ENCODE measurements at regions not wholly inside any gene's neighbourhood (a gene's known extent, or its start where the extent isn't known, plus 50 kb on each side); places are given as distances from the start of the nearest gene placed in this dataset.
A peak's percentile ranks its signal among the peaks of the same experiment; 100 is the strongest.
"Not testable (repeated sequence)": the region's sequence is repeated elsewhere in the genome, so short reads cannot be mapped to it uniquely, and the experiment has no call there.

DNA sequence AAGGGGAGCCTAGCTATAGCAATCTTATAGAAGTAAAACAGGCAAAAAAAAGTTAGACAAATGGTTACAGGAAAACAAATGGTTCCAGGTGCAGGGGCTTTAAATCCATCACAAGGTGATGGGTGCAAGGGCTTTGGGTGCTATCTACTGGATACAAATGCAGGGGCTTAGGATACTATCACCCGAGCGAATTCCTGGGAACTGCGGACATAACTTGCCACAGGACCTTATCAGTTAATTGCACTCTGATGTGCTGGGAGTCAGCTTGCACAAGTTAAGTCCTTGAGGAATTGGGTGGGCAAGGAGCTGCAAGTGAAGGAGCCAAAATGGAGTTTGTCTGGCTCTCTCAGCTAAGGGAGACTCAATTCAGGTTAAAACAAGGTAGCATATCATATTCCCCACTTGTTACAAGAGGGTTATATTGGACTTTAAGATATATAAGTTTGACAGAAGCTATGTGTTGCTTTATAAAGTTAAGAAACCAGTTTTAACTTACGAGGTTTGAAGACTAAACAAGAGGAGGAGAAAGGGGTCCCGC is 115.0 kb upstream of the PZP start:
- in situ Hi-C loops (cut with MboI; ENCODE audit: low pct_unique_long_range_greater_than_20kb, low sequenced_read_pairs, unreplicated experiment), result no loop called here
- no peak for DNase-seq (ENCODE audit: low spot score)
- TF ChIP-seq, protein P1, sequence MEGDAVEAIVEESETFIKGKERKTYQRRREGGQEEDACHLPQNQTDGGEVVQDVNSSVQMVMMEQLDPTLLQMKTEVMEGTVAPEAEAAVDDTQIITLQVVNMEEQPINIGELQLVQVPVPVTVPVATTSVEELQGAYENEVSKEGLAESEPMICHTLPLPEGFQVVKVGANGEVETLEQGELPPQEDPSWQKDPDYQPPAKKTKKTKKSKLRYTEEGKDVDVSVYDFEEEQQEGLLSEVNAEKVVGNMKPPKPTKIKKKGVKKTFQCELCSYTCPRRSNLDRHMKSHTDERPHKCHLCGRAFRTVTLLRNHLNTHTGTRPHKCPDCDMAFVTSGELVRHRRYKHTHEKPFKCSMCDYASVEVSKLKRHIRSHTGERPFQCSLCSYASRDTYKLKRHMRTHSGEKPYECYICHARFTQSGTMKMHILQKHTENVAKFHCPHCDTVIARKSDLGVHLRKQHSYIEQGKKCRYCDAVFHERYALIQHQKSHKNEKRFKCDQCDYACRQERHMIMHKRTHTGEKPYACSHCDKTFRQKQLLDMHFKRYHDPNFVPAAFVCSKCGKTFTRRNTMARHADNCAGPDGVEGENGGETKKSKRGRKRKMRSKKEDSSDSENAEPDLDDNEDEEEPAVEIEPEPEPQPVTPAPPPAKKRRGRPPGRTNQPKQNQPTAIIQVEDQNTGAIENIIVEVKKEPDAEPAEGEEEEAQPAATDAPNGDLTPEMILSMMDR (IDR thresholded peaks at IDR 0.05; ENCODE audit: extremely low read depth, insufficient read depth, missing control alignments), result no peak

DNA sequence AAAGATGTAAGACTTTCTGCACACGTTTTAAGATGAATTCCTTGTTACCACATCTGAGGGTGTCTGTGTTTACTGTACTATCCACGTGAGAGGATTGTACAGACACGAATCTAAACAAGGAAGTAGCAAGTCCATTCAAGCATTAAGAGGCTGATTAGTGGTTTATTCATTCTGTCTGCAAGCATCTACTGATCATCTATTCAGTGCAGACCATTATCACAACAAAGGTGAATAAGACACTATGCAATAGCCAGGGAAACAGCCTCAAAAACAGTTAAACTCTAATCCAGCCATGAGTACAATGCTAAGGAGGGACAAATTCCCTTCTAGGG is 111.6 kb upstream of the PZP start:
- no peak for DNase-seq (ENCODE audit: low spot score)
- TF ChIP-seq, protein P1 (IDR thresholded peaks at IDR 0.05; ENCODE audit: extremely low read depth, insufficient read depth, missing control alignments), result no peak
- in situ Hi-C loops (cut with MboI; ENCODE audit: low pct_unique_long_range_greater_than_20kb, low sequenced_read_pairs, unreplicated experiment), result no loop called here

DNA sequence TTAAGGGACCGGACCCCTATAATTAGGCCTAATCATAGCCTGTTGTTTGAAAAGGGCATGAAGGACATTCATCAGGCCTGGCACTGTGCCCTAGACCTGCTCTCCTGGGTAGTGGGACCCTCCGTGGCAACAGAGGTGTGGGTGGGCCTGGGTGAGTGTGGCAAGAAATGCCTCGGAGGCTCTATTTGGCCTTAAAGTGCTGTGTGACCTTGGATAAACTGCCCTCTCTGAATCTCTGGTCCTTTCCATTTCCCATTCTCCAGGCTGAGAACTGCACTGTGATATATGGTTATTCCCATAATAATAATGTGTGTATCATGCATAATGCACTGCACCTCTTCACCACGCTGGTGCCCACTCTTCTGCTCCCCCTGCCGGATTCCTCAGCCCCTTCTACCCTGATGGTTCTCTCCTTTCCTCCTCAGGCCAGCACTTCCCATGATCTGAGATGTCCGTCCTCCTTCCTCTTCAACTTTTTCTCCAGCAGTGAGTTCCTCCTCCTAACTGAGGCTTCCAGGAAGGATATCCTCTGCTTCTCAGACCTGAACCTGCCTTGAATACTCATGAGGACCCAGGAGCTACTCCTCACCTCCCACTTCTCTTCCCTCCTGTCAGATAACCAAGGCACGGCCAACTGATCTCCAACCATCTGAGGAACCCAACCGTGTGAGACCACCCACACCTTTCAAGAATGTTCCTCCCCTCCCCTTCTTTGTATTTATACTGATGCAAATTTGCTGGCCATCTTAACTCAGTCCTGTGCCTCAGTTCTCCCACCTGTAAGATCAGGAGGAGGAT is 111.0 kb upstream of the PZP start:
- TF ChIP-seq, protein P1 (IDR thresholded peaks at IDR 0.05; ENCODE audit: extremely low read depth, insufficient read depth, missing control alignments), result peak; percentile 19
- in situ Hi-C loops (cut with MboI; ENCODE audit: low pct_unique_long_range_greater_than_20kb, low sequenced_read_pairs, unreplicated experiment), result no loop called here
- peak; percentile 37 for DNase-seq (ENCODE audit: low spot score)

DNA sequence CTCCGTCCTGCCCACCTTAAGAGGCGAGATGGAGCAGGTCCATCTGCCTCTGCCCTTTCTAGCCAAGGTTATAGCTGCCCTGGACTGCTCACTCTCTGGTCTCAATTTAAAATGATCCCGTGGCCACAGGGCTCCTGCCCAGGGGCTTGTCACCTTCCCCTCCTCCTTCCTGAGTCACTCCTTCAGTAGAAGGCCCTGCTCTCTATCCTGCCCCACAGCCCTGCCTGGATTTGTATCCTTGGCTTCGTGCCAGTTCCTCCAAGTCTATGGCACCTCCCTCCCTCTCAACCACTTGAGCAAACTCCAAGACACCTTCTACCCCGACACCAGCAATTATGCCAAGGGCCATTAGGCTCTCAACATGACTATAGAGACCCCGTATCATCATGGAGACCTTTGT is 105.3 kb upstream of the PZP start:
- DNase-seq (ENCODE audit: low spot score); in situ Hi-C loops (cut with MboI; ENCODE audit: low pct_unique_long_range_greater_than_20kb, low sequenced_read_pairs, unreplicated experiment): not testable (repeated sequence)

DNA sequence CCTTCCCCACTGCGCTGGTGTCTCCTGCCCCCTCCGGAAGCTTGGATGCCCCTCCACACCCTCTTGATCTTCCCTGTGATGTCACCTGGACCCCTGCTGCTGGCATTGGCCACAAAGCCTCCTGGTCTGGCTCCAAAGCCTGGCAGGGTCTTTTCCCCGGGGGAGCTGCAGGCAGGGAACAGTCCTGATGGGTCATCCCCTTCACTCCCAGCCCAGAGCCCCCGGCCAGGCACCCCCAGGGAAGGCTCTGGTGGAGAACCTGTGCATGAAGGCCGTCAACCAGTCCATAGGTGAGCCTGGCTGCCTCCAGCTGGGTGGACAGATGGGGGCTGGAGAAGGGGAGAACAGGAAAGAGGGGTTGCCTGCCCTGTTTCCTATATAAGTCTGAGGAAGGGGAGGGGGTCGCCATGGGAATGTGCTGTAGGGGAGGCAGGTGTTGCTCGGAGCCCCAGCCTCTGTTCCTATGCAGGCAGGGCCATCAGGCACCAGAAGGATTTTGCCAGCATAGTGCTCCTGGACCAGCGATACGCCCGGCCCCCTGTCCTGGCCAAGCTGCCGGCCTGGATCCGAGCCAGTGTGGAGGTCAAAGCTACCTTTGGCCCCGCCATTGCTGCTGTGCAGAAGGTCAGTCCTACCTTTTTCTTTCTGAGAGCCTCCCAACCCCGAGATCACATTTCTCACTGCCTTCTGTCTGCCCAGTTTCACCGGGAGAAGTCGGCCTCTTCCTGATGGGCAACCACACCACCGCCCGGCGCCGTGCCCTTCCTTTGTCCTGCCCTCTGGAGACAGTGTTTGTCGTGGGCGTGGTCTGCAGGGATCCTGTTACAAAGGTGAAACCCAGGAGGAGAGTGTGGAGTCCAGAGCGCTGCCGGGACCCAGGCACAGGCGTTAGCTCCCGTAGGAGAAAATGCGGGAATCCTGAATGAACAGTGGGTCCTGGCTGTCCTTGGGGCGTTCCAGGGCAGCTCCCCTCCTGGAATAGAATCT is 104.5 kb upstream of the PZP start:
- in situ Hi-C loops (cut with MboI; ENCODE audit: low pct_unique_long_range_greater_than_20kb, low sequenced_read_pairs, unreplicated experiment), result not testable (repeated sequence)

DNA sequence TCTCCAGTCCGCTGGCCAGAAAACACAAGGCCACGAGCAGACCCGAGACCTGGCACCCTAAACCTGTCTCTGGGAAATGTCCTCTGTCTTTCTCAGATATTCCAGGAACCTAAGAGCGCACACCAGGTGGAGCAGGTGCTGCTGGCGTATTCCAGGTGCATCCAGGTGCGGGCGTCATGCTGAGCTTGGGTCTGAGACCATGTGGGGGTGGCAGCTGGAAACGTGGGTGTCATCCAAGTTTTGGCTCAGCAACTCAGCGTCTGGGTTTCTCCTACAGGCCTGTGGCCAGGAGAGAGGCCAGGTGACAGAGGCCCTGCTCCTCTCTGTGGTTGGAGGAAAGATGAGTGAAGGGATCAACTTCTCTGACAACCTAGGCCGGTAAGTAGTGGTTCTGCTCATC is 103.3 kb upstream of the PZP start:
- DNase-seq (ENCODE audit: low spot score); in situ Hi-C loops (cut with MboI; ENCODE audit: low pct_unique_long_range_greater_than_20kb, low sequenced_read_pairs, unreplicated experiment): not testable (repeated sequence)

More for the DNA sequence above, 104.5 kb upstream of the PZP start:
- DNase-seq (ENCODE audit: low spot score), result not testable (repeated sequence)

DNA sequence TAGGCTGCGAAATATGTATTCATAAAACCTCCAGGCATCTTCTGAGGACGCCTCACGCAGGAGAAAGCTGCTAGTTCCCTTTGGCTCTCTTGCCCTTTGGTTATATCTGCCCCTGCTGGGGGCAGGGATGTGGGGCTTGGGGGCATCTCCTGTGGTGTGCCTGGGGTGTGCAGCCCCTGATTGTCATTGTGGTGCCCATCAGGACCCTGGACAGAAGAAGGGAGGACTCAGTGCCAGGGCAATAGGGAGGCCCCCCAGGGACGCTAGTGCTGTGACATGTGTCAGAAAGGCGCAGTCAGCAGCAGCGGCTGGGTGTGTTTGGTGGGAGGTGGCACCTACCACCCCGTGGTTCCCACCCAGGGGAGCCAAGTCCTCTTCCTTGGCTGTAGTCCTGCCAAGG is 102.5 kb upstream of the PZP start:
- DNase-seq (ENCODE audit: low spot score); in situ Hi-C loops (cut with MboI; ENCODE audit: low pct_unique_long_range_greater_than_20kb, low sequenced_read_pairs, unreplicated experiment): not testable (repeated sequence)

DNA sequence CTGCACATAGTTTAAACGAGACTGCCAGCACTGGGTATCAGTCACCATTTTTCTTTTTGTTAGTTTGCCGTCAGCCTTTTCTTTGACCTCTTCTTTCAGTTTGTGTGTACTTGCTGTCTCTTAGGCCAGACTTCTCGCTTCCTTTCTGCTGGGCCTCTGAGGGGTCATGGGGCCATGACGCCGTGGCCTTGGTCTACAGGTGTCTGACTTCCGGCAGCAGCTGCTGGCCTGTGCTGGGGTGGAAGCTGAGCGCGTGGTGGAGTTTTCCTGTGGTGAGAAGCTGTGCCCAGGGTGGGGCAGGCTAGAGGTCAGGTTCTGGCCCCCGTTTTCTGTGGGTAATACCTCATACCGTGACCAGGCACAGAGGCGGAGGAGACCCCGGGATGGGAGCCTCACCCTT is 101.6 kb upstream of the PZP start:
- in situ Hi-C loops (cut with MboI; ENCODE audit: low pct_unique_long_range_greater_than_20kb, low sequenced_read_pairs, unreplicated experiment); DNase-seq (ENCODE audit: low spot score): not testable (repeated sequence)

DNA sequence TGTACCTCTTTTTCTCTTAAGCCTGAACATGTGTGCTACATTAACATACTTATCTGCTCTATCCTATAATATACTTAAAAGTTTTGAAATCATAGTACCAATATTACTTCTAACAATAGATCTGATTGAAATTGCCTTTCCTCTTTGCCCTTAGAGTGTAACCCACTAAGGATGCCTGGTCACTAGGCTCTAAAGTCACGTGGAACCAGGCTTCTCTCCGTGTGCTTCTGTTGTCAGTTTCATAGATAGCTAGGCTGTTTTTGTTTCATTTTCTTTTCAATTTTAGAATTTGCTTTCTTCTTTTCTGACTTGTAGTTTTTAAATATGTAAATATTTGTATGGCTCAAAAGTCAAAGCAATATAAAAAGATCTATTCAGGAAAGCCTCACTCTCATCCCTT is 100.5 kb upstream of the PZP start:
- in situ Hi-C loops (cut with MboI; ENCODE audit: low pct_unique_long_range_greater_than_20kb, low sequenced_read_pairs, unreplicated experiment), result not testable (repeated sequence)

DNA sequence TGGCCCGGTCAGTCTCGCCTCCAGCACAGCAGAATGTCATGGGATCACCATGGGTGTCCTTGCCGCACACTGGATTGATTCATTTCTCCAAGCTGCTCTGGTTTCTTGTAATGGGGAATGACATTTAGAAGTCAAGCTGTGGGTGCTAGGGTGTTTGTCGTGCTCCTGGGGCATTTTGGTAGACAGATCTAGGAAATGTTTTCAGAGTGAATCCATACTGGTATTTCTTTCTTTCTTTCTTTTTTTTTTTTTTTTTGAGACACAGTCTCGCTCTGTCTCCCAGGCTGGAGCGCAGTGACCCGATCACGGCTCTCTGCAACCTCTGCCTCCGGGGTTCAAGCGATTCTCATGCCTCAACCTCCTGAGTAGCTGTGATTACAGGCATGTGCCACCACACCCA is 100.0 kb upstream of the PZP start:
- in situ Hi-C loops (cut with MboI; ENCODE audit: low pct_unique_long_range_greater_than_20kb, low sequenced_read_pairs, unreplicated experiment); DNase-seq (ENCODE audit: low spot score): not testable (repeated sequence)

More for the DNA sequence above, 100.5 kb upstream of the PZP start:
- DNase-seq (ENCODE audit: low spot score), result not testable (repeated sequence)

DNA sequence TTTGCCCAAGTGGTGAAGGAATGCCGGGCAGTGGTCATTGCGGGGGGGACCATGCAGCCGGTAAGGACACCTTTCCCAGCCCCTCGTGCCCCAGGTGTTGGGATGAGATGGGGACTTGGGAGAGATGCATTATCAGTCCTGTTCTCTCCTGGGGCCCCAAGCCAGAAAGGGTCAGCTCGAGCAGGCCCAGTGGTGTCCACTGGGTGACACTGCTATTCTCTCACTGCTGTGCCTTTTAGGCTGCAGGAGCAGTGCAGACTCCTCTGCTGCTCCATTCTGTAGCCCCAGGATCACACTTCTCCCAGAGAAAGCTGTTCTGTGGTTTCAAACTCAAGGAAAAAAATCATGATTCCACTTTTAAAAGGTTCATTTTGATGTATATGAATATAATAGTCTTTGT is 99.1 kb upstream of the PZP start:
- DNase-seq (ENCODE audit: low spot score), result not testable (repeated sequence)

DNA sequence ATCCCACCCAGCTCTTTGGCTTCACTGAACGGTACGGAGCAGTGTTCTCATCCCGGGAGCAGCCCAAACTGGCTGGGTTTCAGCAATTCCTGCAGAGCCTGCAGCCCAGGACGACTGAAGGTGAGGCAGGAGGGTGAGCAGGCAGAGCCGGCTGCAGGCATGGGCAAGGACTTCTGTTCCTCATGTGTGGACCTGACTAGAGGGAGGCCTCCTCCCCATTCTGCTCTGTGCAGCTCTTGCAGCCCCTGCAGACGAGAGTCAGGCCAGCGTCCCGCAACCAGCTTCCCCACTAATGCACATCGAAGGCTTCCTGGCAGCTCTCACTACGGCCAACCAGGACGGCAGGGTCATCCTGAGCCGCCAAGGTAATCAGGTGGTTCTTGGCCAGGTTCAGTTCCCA is 97.8 kb upstream of the PZP start:
- in situ Hi-C loops (cut with MboI; ENCODE audit: low pct_unique_long_range_greater_than_20kb, low sequenced_read_pairs, unreplicated experiment), result not testable (repeated sequence)

More for the DNA sequence above, 99.1 kb upstream of the PZP start:
- in situ Hi-C loops (cut with MboI; ENCODE audit: low pct_unique_long_range_greater_than_20kb, low sequenced_read_pairs, unreplicated experiment), result not testable (repeated sequence)

DNA sequence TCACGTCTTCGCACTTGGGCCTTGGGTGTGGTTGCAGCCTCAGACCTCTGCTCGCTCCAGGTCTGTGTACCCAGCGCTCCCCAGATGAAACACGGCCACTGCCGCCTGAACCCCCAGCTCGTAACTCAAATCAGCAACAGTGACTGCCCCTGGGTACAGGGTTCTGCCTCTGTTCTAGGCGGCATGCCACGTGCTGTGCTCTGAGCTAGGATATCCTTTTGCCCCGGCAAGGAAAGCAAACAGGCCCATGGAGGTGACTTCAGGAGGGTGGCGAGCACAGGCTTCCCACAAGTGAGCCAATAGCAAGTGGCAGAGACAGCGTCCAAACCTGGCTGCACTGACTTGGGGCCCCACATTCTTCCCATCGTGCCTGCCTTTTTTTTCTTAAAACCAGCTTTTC is 96.3 kb upstream of the PZP start:
- in situ Hi-C loops (cut with MboI; ENCODE audit: low pct_unique_long_range_greater_than_20kb, low sequenced_read_pairs, unreplicated experiment); DNase-seq (ENCODE audit: low spot score): not testable (repeated sequence)

More for the DNA sequence above, 97.8 kb upstream of the PZP start:
- DNase-seq (ENCODE audit: low spot score), result not testable (repeated sequence)

DNA sequence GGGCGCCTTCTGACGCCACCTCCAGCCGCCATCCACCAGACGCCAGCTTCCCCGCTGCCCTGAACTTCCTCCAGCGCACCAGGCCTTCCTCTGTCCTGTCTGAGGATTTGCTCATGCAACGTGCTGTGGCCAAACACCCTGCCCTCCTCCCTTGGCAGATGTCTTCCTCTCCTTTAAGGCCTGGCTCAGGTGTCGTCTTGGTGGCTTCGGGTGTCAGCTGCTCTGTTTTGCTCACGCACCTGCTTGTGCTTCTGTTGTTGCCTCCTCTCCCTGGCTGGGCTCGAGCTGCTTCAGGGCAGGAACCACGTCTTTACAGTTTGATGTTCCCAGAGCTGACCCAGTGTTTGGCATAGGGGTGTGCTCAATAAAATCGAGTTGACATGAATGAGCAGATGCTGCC is 87.7 kb upstream of the PZP start:
- in situ Hi-C loops (cut with MboI; ENCODE audit: low pct_unique_long_range_greater_than_20kb, low sequenced_read_pairs, unreplicated experiment); DNase-seq (ENCODE audit: low spot score): not testable (repeated sequence)
